Bronchial epithelial cell (primary cell): ENCODE measurements at regions not wholly inside any gene's neighbourhood (a gene's known extent, or its start where the extent isn't known, plus 50 kb on each side); places are given as distances from the start of the nearest gene placed in this dataset.

ENCODE experiments used
- DNase-seq: peaks from one replicate; pipeline ENCODE4 v3.0.0-alpha.2; 2010; ENCODE audit warnings: low read depth
- FAIRE-seq: peaks from 2 replicates; lab custom pipeline; 2011; peaks lifted over from hg19 to GRCh38; lab: Jason Lieb, UNC
- H3K27me3 ChIP-seq: 2 replicates; pipeline ENCODE4 v1.5.1; 2011; ENCODE audit warnings: low read length; ENCODE audit not compliant: control insufficient read depth, insufficient read depth
- H3K36me3 ChIP-seq: 2 replicates; pipeline ENCODE4 v1.5.1; 2011; ENCODE audit warnings: low read length; ENCODE audit not compliant: control insufficient read depth, insufficient read depth
- H3K4me3 ChIP-seq: 2 replicates; pipeline ENCODE4 v1.5.1; 2011; ENCODE audit warnings: mild to moderate bottlenecking, low read depth, low read length, control low read depth
- CTCF ChIP-seq: IDR thresholded peaks from 2 replicates; pipeline ENCODE4 v1.5.1; 2011; ENCODE audit warnings: mild to moderate bottlenecking, moderate library complexity, low read length, control low read depth, inconsistent platforms; ENCODE audit not compliant: insufficient read depth, severe bottlenecking

- no peak for FAIRE-seq
- no peak for TF ChIP-seq CTCF
These were observed 1649.1 kb downstream of the LRRC4C start for GRCh38 chr11:39810358-39810757.

GRCh38 chr11:39809833-39810232 is 1649.6 kb downstream of the LRRC4C start:
- Histone ChIP-seq H3K27me3 (no peaks in the 10 kb centered on the region), H3K36me3 (no peaks in the 10 kb centered on the region), H3K4me3 (no peak overlapping the region)
- no peak for TF ChIP-seq CTCF
- DNase-seq (no peak), FAIRE-seq (no peak)

More at GRCh38 chr11:39810358-39810757, 1649.1 kb downstream of the LRRC4C start:
- H3K36me3 ChIP-seq: no peaks in the 10 kb centered on the region
- no peak overlapping the region for H3K4me3 ChIP-seq
- DNase-seq: no peak
- no peaks in the 10 kb centered on the region for H3K27me3 ChIP-seq

GRCh38 chr11:39807904-39808303 is 1651.5 kb downstream of the LRRC4C start:
- no peak for TF ChIP-seq CTCF
- FAIRE-seq (no peak), DNase-seq (no peak)
- Histone ChIP-seq H3K27me3 (no peaks in the 10 kb centered on the region), H3K4me3 (no peak overlapping the region), H3K36me3 (no peaks in the 10 kb centered on the region)

GRCh38 chr11:39806652-39807051 is 1652.8 kb downstream of the LRRC4C start:
- Histone ChIP-seq H3K27me3 (no peaks in the 10 kb centered on the region), H3K36me3 (no peaks in the 10 kb centered on the region), H3K4me3 (no peak overlapping the region)
- no peak for DNase-seq
- FAIRE-seq: no peak
- TF ChIP-seq CTCF: no peak

GRCh38 chr11:39804271-39804670 is 1655.2 kb downstream of the LRRC4C start:
- FAIRE-seq (no peak), DNase-seq (no peak)
- TF ChIP-seq CTCF: no peak
- Histone ChIP-seq H3K4me3 (no peak overlapping the region), H3K36me3 (no peaks in the 10 kb centered on the region), H3K27me3 (no peaks in the 10 kb centered on the region)

GRCh38 chr11:39786682-39787081 is 1672.8 kb downstream of the LRRC4C start:
- no peak for DNase-seq
- FAIRE-seq: no peak
- Histone ChIP-seq H3K4me3 (no peak overlapping the region), H3K36me3 (no peaks in the 10 kb centered on the region), H3K27me3 (no peaks in the 10 kb centered on the region)
- no peak for TF ChIP-seq CTCF
